IPS-20b (cell line): ENCODE measurements at regions not wholly inside any gene's neighbourhood (a gene's known extent, or its start where the extent isn't known, plus 50 kb on each side); places are given as distances from the start of the nearest gene placed in this dataset.
"Not testable (repeated sequence)": the region's sequence is repeated elsewhere in the genome, so short reads cannot be mapped to it uniquely, and the experiment has no call there.

Experiments
- H3K27ac ChIP-seq: one replicate; pipeline ENCODE4 v1.5.1; 2013; ENCODE audit warnings: low read length
- H3K27me3 ChIP-seq: 2 replicates; pipeline ENCODE4 v1.6.1; 2013; ENCODE audit warnings: mild to moderate bottlenecking, low read length, inconsistent platforms; ENCODE audit not compliant: insufficient read depth
- H3K36me3 ChIP-seq: 2 replicates; pipeline ENCODE4 v1.6.1; 2013; ENCODE audit warnings: low read depth, mild to moderate bottlenecking, inconsistent platforms, low read length, moderate library complexity; ENCODE audit not compliant: insufficient read depth
- H3K4me1 ChIP-seq: 2 replicates; pipeline ENCODE4 v1.6.1; 2013; ENCODE audit warnings: mild to moderate bottlenecking, control low read depth, inconsistent platforms, low read length, moderate library complexity; ENCODE audit not compliant: insufficient read depth
- H3K4me3 ChIP-seq: 2 replicates; pipeline ENCODE4 v1.5.1; 2013; ENCODE audit warnings: mild to moderate bottlenecking, low read length, inconsistent platforms
- H3K9ac ChIP-seq: 2 replicates; pipeline ENCODE4 v1.6.1; 2013; ENCODE audit warnings: low read depth, mild to moderate bottlenecking, inconsistent platforms, low read length, moderate library complexity
- H3K9me3 ChIP-seq: 2 replicates; pipeline ENCODE4 v1.6.1; 2013; ENCODE audit warnings: mild to moderate bottlenecking, low read depth, low read length, inconsistent platforms; ENCODE audit not compliant: insufficient read depth

DNA sequence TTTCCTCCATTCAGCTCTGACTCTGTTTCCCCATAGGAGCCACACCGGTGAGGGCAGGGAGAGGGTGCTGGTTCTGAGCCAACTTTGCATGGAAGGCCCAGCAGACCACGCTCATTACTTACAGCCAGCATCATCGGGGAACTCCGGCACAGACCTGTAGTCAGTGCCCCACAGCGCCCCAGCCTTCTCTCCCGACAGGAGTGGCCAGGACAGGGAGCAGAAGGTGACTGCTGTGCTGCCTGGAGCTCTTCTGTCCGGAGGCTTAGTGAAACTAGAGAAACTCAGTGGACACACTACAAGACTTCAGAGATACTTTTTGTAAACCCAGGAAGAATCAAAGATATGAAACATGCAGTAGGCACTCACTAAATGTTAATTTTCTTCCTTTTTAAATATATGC is 111.6 kb upstream of the PLGLB2 start:
- not testable (repeated sequence) for H3K27ac ChIP-seq, H3K36me3 ChIP-seq, H3K4me1 ChIP-seq, H3K9me3 ChIP-seq, H3K9ac ChIP-seq, H3K27me3 ChIP-seq, H3K4me3 ChIP-seq

DNA sequence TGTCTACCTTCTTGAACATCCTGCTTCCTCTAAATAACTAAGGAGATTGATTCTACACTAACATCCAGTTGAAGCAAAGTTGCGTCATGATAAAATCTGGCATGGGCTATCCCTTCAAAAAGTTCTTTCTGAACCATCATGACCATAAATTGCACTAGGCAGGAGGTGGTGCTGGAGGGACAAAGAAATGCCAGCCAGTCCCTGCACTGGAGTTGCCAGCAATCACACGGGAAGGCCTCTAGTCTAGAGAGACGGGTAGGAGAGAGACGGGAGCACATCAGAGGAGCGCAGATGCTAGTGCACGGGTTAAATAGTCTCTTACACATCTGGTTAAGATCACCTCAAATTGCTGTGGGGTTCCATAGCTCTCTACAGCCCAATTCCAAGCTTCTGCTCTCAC is 111.2 kb upstream of the PLGLB2 start:
- not testable (repeated sequence) for H3K9me3 ChIP-seq, H3K36me3 ChIP-seq, H3K27me3 ChIP-seq, H3K27ac ChIP-seq, H3K4me1 ChIP-seq, H3K4me3 ChIP-seq, H3K9ac ChIP-seq

DNA sequence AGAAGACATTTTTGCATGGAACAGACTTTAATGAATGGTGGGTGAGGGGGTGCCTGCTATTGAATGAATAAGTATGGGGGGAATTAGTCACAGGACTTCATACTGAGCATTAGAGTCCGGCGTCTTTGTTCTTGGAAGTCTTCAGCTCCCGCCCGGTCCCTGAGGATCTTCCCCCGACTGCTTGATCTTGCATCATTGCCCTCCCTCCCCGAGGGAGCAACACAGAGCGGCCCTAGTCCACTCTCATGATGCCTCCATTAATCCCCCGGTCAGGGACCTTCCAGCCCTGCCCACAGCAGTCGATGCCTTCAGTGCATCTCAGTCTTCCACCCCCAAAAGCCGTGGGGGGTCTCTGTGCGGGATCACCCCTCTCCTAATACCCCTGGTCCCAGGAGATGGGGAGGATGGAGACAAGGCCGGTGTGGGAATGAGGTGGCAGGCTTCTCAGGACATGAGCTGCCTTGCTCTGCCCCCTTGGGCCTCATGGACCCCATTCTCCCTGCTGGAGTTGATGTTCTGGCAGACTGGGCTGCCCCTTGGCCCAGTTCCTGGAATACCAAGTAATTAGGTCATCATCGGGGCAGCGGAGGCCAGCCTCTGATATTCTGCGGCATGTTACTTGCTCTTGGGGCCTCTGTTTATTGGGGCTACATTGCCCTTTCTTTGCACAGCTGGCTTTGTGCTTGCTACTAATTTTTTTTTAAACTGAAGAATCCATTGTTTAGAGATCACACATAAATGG is 110.5 kb upstream of the PLGLB2 start:
- not testable (repeated sequence) for H3K4me3 ChIP-seq, H3K27me3 ChIP-seq, H3K9me3 ChIP-seq, H3K9ac ChIP-seq, H3K36me3 ChIP-seq, H3K4me1 ChIP-seq, H3K27ac ChIP-seq

DNA sequence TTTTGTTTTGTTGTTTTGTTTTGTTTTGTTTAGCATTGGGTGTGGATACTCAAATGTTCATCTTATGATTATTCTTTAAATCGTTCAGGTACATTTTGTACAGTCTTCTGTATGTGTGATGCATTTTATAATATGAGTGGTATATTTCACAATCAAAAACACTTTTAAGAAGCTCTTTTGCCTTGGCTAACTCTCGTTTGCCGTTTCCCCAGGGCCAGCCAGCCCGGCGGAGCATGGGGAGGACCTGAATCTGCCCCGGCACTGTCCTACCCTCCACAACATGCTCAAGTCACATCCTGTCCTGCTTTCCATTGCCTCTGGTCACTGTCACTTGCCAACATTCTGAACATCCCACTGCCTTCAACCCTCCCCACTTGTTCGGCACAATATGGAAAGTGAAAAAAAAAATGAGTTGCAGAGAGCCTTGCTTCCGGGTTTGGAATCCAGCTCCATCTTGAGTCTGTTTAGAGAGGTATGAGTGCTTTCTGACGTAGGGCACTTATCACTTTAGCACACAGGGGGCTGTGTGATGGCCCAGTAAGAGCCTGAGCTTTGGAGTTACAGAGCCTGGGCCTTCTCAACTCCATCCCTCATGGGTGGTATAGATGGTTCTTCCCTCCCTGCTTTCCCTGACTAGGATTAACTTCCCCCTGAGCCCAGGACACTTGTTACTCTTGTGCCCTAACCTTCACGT is 109.6 kb upstream of the PLGLB2 start:
- H3K9ac ChIP-seq, H3K4me3 ChIP-seq, H3K27ac ChIP-seq, H3K27me3 ChIP-seq, H3K36me3 ChIP-seq, H3K9me3 ChIP-seq, H3K4me1 ChIP-seq: not testable (repeated sequence)

DNA sequence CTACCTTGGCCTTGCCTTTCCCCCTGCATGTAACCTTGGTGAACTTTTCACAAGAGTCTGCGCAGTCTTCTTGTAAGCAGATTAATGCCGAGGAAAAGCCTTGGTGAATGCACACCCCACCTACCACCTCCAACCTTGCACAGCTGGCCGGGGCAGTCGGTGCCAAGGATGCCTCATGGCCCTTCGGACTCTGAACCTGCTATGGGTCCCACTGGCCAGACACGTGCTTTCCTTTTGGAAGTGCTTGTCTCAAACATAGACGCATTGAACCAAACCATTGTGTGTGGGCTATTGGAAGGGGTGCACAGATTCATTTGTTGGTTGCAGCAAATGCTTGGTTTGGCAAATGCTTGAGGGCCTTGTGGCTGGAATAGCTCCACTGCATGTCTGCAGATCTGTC is 109.0 kb upstream of the PLGLB2 start:
- not testable (repeated sequence) for H3K4me3 ChIP-seq, H3K4me1 ChIP-seq, H3K9ac ChIP-seq, H3K27me3 ChIP-seq, H3K9me3 ChIP-seq, H3K27ac ChIP-seq, H3K36me3 ChIP-seq

DNA sequence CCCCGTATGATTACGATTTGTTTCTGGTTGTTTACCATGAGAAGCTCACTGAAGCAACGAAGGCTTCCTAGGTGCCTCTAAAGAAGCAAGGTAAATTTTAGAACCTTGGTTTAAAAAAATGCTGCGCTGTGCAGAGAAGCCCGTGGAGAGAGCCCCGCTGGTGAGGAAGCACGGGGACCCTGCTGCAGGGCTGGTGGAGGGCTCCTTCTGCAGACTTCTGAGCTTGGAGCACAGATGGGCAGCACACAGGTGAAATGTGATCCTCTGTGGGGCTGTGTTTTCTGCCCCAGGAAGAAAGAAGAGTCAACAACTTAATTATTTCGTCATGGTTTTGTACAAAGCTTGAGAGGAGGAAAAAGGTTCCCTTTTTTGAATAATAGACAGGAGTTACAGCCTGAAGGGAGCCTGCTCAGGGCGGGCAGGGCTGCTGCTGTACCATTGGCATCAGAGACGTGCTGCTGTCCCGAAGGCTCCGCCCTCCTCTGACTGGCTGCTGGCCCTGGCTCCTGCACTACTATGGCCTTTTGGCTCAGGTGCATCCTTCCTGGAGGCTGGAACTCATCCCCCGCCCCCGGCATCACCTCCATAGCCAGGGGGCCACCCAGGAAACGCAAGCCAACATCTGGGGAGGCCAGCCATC is 108.0 kb upstream of the PLGLB2 start:
- not testable (repeated sequence) for H3K36me3 ChIP-seq, H3K9me3 ChIP-seq, H3K4me1 ChIP-seq, H3K4me3 ChIP-seq, H3K27me3 ChIP-seq, H3K9ac ChIP-seq, H3K27ac ChIP-seq

DNA sequence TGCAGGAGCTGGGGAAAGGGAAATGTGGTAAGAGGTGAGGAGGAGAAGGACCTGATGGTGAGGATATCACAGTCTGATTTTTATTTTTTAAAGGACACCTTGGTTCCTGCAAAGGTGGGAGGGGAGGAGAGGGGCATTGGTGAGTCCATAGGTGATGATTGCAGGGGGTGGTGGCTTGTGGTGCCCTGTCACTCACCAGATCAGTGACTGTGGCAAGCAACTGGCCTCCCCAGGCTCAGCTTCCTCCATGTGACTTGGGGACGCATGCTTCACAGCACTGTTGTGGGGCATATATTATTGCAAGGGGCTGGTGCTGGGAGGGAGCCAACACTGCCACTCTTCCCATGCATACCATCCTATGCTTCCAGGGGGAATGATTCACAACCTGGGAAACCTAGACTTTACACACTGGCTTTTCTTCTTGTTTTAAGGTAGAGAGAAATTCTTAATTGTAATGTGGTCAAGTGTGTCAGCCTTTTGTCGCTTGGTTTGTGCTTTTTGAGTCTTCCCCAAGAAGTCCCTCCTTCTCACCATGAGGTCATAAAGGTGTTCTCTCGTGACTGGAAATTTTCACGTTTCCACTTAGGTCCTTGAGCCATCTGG is 106.8 kb upstream of the PLGLB2 start:
- not testable (repeated sequence) for H3K27me3 ChIP-seq, H3K9ac ChIP-seq, H3K4me3 ChIP-seq

DNA sequence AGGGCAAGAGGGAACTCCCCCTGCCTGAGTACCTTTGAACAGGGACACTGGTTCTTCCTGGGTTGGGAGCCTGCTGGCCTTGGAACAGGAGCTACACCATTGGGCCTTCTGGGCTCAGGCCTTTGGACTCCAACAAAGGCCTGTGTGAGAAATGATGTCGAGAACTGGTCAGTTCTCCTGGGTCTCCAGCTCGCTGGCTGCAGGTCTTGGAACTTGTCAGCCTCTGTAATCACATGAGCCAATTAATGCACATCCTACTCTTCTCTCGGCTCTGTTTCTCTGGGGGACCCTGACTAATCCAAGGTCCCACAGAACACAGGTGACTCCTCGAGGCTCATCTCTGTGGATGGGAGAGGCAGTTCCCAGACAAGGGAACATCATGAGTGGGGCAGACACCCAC is 104.7 kb upstream of the PLGLB2 start:
- not testable (repeated sequence) for H3K27ac ChIP-seq, H3K4me1 ChIP-seq, H3K4me3 ChIP-seq, H3K9ac ChIP-seq, H3K9me3 ChIP-seq, H3K27me3 ChIP-seq, H3K36me3 ChIP-seq

More for the DNA sequence above, 106.8 kb upstream of the PLGLB2 start:
- not testable (repeated sequence) for H3K36me3 ChIP-seq, H3K27ac ChIP-seq, H3K4me1 ChIP-seq, H3K9me3 ChIP-seq

DNA sequence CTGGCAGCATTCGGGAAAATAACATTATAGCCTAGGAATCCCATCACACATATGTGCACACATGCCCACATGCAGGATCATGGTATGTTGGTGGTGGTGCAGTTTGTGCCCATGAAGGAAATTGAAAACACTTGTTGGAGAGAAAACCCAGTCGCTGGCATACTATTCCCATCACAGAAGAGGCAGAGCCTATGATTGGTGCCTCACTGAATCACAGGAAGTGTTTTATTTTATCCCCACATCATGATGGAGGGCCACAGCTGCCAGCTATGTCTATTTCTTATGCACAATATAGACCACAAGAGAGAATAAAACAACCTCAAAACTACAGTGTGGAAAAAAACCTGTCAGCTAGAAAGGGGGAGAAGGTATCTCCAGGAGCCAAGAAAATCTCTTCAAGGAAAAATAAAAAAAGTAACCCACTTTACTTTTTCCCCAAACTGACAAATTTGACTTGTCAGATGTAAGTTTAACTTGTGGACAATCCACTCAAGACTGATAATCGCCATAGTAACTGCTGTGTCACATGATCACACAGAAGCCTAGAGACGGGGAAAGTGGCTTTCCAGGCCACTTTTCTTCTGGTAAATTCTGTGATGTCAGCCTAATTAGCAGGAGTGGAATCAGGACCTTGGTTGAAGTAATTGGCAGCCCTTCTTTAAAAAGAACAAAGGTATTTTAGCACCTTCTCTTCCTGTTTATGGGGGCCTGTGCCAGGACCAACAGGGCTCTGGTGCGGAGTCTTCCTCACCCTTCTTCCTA is 100.0 kb upstream of the PLGLB2 start:
- not testable (repeated sequence) for H3K27me3 ChIP-seq, H3K9ac ChIP-seq, H3K4me1 ChIP-seq, H3K9me3 ChIP-seq, H3K4me3 ChIP-seq, H3K36me3 ChIP-seq, H3K27ac ChIP-seq

DNA sequence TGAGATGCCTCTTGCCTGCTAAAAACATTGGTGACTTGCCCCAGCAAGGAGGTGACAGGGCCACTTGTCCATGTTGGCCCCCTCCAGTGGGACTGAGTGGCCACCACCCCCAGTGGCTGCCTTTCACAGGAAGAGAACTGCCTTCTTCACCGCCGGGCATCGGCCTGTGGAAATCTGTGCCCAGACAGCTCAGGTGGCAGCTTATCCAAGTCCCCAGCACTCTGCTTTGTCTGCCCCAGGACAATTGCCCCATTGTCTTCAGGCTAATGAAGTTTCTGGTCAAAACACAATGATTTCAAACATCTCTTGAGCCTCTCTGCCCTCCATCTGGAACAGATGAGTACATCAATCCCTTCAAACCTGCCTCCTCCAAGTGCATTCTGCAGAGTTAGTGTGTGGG is 99.1 kb upstream of the PLGLB2 start:
- H3K9ac ChIP-seq, H3K4me3 ChIP-seq, H3K27ac ChIP-seq, H3K9me3 ChIP-seq, H3K27me3 ChIP-seq, H3K4me1 ChIP-seq, H3K36me3 ChIP-seq: not testable (repeated sequence)

DNA sequence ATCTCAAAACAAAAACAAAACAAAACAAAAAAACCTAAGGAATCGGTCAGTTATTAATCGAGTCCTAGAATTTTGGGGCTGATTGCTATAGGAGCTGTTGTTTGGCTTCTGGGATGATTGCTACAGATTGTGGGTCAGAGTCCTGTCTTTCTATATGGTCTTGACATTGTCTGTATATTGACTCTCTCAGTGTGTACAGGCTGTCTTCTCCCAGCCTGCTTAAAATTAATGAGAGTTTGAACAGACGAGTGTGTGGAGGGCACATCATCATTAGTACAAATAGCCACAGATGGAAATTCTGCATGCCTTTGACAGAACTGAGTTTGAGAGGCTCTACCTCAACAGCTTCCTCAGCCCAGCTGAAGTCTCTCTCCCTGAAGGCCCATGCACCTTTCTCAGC is 98.0 kb upstream of the PLGLB2 start:
- not testable (repeated sequence) for H3K9me3 ChIP-seq, H3K9ac ChIP-seq, H3K36me3 ChIP-seq, H3K27ac ChIP-seq, H3K4me3 ChIP-seq, H3K4me1 ChIP-seq, H3K27me3 ChIP-seq
